HepG2 (cell line): ENCODE measurements at regions not wholly inside any gene's neighbourhood (a gene's known extent, or its start where the extent isn't known, plus 50 kb on each side); places are given as distances from the start of the nearest gene placed in this dataset.

ENCODE experiments used
- AHDC1 ChIP-seq: sonication (generic); formaldehyde crosslinking; IDR thresholded peaks from 2 replicates; pipeline ENCODE4 v1.5.1; 2020; ENCODE audit warnings: mild to moderate bottlenecking, missing genetic modification reagents, borderline replicate concordance
- FLYWCH1 ChIP-seq: sonication (generic); formaldehyde crosslinking; IDR thresholded peaks from 2 replicates; pipeline ENCODE4 v1.8.1; 2023; ENCODE audit warnings: mild to moderate bottlenecking, missing genetic modification reagents
- RCOR2 ChIP-seq: IDR thresholded peaks from 2 replicates; pipeline ENCODE4 v1.6.1; 2016; ENCODE audit warnings: missing biosample characterization, missing genetic modification reagents
- SIN3A ChIP-seq: IDR thresholded peaks from 2 replicates; pipeline ENCODE4 v1.6.1; 2011; ENCODE audit warnings: low read depth, mild to moderate bottlenecking, control low read depth, low read length, borderline replicate concordance
- TCF7L2 ChIP-seq: IDR thresholded peaks from 2 replicates; pipeline ENCODE4 v1.6.1; 2011; ENCODE audit warnings: mild to moderate bottlenecking, low read depth, low read length, moderate library complexity
- ZFAT ChIP-seq: sonication (generic); formaldehyde crosslinking; conservative IDR thresholded peaks from 2 replicates; pipeline ENCODE4 v1.8.1; 2023; ENCODE audit warnings: missing genetic modification reagents, inconsistent platforms
- ZNF142 ChIP-seq: sonication (generic); formaldehyde crosslinking; IDR thresholded peaks from 2 replicates; pipeline ENCODE4 v1.4.0; 2020; ENCODE audit warnings: missing genetic modification reagents
- ZNF230 ChIP-seq: sonication (generic); formaldehyde crosslinking; IDR thresholded peaks from 2 replicates; pipeline ENCODE4 v1.4.0; 2020; ENCODE audit warnings: mild to moderate bottlenecking, missing genetic modification reagents
- ZNF83 ChIP-seq: sonication (generic); formaldehyde crosslinking; IDR thresholded peaks from 2 replicates; pipeline ENCODE4 v1.4.0; 2020; ENCODE audit warnings: missing genetic modification reagents, mild to moderate bottlenecking, borderline replicate concordance

DNA sequence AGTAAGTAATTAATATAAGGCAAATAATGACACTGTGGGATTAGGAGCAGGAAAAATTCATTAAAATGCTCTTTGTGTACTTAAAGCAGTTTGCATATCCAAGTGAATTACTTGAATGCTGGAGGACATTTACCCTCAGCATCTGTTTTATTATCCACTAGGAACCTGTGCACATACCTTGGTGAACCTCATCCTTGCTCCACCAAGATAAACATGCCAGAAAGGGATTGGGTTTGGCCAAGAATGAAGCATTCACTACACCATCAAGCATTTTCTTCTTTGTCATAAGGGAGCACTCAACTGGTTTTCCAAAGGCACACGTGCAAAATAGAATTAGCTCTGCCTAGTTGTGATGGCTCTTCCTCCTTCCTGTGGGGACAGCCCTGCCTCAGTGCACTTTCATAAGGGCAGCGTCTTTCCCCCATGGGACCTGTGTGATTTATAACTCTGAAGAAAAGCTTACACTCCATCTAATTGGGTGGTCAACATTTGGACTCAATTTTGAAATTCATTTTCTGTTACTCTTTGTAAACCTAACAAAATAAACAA is 291.7 kb downstream of the USP46 start (continued):
- TF ChIP-seq AHDC1 (CRISPR knock-in tag) (no peak), ZNF83 (CRISPR knock-in tag) (no peak), ZNF230 (CRISPR knock-in tag) (no peak), RCOR2 (no peak), SIN3A (no peak), ZNF142 (no peak), ZFAT (no peak), TCF7L2 (no peak), FLYWCH1 (CRISPR knock-in tag) (no peak)
- TF ChIP-seq, all 625 proteins: peak for 0
